NCI-H748 (cell line): ENCODE measurements at regions not wholly inside any gene's neighbourhood (a gene's known extent, or its start where the extent isn't known, plus 50 kb on each side); places are given as distances from the start of the nearest gene placed in this dataset.
"Not testable (repeated sequence)": the region's sequence is repeated elsewhere in the genome, so short reads cannot be mapped to it uniquely, and the experiment has no call there.

Experiments
- DNase-seq: peaks from one replicate; lab custom pipeline; 2025; ENCODE audit not compliant: unreplicated experiment; lab: John Stamatoyannopoulos, UW

DNA sequence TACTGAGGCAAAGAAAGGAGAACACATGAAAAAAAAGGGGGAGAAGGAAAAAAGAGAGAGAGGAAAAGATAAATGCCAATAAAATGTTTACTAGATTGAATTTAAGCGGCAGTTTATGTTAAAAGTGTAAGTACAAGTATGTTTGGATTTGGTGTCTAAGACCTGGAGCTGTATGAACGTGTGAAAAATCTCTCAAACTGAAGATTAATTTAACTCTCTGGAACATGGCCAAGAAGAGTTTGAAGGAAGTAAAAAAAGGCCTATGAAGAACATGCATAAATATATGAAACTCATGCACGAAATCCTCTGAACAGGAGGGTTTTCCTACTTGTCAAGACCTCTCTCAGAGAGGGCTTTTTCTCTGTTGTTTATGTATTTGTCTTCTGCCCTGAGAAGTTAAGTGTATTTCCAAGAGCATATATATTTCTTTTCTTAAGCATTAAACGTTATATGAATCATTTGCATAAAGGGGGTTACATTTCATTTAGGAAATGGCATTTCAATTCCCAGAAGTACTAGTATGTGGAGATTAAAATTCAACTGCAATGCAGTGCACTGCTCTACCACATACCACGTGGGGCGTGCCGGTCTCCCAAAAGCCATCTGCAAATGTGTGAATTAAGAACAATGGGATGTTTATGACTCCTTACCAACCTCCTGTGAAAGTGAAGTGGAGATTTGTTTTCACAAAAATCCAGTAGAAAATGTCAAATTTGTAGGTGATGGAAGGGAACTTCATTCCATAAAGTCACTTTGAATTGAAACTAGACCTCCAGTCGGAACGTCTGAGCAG lies 281.1 kb upstream of the TRIB2 start:
- no peak for DNase-seq

- no peak for DNase-seq
Measured at GRCh38 chr2:12436483-12436882, 280.3 kb upstream of the TRIB2 start.

GRCh38 chr2:12436935-12437561 lies 279.7 kb upstream of the TRIB2 start:
- no peak for DNase-seq

GRCh38 chr2:12440731-12441130 lies 276.0 kb upstream of the TRIB2 start:
- no peak for DNase-seq

- no peak for DNase-seq
Measured at GRCh38 chr2:12441750-12442475, 274.8 kb upstream of the TRIB2 start.

DNA sequence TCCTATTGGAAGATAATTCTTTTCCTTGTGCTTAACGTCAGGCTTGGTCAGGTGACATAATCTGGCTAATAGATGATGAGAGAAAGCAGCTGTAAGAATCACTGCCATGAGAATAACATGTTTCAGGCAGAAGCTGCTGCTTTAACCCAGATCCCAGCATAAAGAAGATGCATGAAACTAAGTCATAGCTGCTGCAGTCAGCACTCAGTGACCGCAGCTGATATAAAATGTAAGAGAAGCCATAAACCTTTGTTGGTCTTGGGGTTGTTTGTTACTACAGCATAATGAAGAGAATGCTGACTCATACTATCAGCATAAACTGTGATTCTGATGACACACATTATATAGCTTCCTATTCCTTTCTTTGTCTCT lies 274.3 kb upstream of the TRIB2 start:
- DNase-seq: no peak

DNA sequence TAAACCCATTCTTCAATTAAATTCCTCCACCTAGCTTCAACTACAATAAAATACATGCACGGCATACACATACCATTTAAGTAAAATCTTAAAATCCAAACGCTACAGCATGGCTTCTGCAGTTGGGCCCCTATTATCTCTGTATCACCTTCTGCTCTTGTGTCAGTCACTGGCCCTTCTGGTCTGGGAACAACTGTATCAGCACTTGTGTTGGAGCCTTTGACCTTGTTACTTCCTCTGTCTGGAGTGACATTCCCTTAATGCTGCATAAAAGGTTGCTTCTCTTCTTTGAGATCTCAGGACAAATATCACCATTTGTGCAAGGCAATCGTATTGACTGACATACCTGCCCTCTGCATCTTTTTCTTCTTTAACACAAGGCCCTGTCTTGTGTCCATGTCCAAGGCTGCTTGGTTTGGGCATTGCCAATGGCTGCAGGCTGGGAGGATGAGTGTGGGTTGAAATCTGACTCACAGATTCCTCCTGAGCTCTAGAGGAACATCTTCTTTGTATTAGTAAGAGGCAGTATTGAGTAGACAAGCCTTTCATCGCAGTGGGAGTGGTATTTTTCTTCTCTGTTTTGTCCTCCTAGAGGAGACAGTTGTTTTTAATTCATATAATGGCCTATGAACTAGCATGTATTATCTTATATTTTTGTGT lies 267.8 kb upstream of the TRIB2 start:
- no peak for DNase-seq

- no peak for DNase-seq
Measured at GRCh38 chr2:12451726-12452125, 265.0 kb upstream of the TRIB2 start.

GRCh38 chr2:12452185-12452584 lies 264.6 kb upstream of the TRIB2 start:
- no peak for DNase-seq

DNA sequence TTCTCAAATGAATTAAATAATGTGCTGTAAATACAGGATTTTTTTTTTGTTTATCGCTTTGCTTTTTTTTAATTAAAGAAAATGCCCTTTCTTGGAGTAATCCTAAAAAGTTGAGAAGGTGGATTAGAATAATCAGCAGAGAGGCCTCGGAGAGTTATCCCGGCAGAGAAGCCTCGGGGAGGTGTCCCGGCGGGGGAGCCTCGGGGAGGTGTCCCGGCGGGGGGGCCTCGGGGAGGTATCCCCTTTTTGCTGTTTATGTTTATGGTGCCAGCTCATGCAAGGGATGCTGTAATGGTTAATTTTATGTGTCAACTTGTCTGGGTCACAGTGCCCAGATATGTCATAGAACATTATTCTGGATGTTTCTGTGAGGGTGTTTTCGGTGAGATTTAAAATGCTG lies 263.0 kb upstream of the TRIB2 start:
- DNase-seq: no peak

DNA sequence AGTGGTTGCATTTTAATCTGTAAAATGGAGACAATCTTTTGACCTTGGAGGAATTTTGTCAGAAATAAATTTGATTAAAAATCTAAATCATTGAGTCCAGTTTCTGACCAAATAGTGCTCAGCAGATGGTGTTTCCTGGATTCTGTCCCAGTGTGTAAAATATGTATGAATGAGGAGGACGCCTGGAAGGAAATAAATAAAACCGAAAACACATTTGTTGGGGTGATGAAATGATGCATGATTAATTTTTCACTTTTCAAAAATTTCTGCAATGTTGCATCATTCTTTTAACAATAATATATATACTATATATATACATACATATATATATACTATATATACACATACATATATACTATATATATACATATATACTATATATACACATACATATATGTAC lies 261.1 kb upstream of the TRIB2 start:
- no peak for DNase-seq

DNA sequence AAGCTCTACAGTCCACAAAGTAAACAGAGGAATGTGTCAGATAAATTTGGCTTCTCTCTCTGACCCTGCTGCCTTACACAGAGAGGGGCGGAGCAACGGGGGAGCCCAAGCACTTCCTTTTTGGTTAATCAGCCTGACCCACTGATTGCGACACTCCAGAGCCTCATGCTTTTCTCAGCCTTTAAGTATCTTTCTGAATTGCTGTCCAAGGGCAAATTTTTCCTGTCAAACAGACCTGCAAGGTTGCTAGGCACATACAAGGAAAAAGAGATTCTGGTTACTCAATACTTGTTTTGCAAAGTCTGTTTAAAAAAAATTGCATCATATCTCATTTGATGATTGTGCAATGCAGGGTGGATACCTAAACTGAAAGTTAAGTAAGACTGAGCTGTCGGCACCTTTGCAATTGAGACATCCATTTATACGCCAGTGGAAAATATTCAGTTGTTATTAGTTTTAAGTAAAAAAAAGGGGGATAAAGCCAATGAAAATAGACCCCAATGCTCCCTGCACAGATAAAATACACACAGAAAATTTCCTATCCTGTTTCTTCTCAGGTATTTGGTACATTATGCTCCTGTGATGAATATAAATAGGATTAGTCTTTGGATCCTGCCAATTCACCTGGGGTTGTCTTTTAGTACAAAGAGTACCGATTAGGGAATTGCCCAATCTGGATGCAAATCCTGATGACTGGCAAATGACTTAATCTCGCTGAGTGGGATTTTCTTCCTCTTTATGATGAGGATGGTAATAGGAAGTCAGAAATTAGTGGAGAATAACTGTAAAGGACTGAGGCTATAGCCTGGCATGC lies 260.2 kb upstream of the TRIB2 start:
- no peak for DNase-seq

DNA sequence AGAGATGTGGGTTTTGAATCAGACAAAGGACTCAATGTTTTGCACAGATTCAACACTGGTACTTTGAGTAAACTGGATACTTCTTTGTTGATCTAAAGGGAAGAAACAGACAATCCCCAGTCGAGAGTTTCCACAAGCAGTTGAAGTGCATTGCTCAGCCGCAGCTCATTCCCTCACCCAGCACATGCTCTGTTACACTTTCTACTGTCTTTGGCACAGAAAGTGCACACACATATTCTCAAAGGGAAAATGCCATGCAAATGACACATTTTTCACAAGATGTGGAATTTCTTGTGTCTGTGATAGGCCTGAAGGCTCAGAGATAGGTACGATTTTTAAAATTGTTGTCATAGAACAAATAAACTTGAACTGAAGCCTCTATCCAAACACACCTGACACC lies 258.9 kb upstream of the TRIB2 start:
- peak; percentile 22 for DNase-seq

GRCh38 chr2:12463189-12463588 lies 253.5 kb upstream of the TRIB2 start:
- no peak for DNase-seq

DNA sequence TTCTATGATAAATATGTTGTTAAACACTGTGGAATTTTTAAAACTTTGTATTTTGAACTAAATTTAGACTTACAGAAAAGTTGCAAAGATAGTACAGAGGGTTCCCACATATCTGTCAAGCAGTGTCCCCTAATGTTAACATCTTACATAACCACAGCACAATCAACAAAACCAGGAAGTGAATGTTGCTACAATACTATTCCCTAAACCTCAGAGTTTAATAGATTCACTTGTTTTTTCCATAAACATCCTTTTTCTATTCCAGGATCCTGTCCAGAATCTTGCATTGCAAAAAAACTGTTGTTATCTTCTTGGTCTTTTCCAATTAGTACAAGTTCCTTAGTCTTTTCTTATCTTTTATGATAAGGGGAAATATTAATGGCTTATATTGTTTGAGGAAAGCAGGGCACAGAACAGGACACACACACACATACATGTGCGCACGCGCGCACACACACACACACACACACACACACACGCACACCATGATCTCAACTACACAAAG lies 251.1 kb upstream of the TRIB2 start:
- DNase-seq: no peak

GRCh38 chr2:12467303-12467702 lies 249.4 kb upstream of the TRIB2 start:
- DNase-seq: no peak

DNA sequence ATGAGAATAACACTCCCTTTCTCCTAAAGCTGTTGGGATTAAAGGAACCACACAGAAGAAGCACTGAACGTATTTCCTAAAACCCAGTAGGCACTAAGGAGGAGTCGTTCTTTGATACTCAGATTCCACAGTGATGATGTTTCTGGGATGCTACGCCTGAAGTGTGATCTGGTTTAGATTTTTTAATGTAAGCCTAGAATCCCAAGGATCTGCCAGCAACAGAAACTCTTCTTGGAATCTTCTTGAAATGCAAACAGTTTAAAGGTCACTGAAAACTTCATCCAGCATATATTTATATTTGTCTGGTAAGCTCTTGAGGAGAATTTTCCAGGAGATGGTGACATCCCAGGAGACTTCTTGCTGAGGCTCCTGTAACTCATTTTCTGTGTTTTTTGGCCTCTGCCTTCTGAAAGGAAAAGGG lies 247.6 kb upstream of the TRIB2 start:
- no peak for DNase-seq

DNA sequence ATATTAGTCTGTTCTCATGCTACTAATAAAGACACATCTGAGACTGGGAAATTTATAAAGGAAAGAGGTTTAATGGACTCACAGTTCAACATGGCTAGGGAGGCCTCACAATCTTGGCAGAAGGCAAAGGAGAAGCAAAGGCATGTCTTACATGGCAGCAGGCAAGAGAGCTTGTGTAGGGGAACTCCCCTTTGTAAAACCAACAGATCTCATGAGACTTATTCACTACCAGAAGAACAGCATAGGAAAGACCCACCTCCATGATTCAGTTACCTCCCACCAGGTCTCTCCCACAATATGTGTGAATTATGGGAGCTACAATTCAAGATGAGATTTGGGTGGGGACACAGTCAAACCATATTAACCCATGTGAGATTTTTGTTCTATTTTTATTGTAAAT lies 244.5 kb upstream of the TRIB2 start:
- not testable (repeated sequence) for DNase-seq

DNA sequence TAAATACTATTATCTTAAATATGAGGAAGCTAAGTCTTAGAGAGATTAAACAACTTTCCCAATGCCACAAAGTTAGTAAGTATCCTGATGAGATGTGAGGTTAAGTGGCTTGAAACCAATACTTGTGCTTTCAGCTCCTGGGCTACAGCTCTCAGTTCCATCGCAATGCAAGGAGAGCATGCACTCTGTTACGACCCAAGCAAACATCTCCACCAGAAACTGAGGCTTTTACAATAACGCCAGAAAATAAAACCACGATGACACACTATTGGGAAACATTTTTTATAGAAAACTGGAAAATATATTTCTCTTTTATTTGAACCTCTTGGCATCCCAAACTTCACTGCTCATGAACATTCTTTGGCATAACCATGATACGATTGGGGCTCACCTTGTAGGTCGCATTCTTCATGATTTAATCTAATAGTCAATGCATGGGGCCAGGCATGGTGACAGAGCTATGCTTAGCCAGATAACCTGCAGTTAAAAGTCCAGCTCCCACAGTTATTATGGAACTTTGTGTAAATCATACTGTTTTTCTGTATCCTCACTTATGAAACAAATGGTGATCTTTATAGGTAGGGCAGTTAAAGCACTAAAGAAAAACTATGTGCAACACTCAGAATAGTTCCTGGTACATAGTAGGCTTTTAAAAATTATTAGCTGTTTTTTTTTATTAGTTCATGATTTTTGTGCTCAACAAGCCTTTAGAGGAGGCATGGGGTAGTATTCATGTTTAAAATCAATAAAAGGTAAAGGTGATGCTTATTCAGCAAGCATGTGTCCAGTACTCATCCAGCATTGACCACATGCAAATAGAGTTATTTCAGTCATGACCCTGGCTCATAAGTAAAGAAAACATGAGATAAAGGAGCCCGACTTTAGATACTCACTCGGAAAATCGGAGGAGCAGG lies 238.3 kb upstream of the TRIB2 start:
- DNase-seq: no peak
